ENCODE measurements at regions not wholly inside any gene's neighbourhood (a gene's known extent, or its start where the extent isn't known, plus 50 kb on each side); places are given as distances from the start of the nearest gene placed in this dataset.

DNA sequence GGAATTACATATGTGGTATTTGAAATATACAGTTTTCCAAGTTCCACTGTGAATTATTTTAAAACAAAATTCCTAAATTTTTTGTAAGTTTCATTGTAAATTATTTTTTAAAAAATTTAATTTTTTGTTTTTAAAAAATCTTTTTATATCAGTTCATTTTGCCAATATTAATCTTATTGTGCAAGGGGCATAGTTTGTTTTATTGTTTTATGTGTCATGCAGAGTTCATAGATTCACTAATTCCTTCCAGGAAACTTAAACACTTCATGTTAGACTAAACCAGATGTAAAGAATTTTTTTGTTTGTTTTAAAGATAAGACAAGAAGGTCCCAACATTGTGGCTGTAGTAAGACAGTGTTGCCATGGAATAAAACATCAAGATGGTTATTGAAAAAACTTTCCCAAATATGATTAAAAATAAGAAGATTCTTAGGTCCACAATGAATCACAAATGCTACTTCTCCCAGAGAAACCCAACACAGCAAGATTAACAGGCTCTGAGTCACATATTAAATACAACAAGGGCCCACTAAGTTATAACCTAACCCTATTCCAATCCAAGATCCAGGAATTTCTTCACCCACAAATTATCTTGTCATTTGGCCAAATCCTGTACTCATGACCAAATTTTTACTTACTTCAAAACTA lies 464.7 kb upstream of the IGFBP3 start:
- in situ Hi-C loops (cut with MboI) (no loop called here), intact Hi-C loops (cut with micrococcal nuclease; ENCODE audit: unreplicated experiment) (no loop called here)
- Histone ChIP-seq H3K4me3 (no peak overlapping the region), H3K79me2 (ENCODE audit: control insufficient read depth, insufficient read depth, low read length) (no peaks in the 10 kb centered on the region), H3K4me2 (ENCODE audit: control insufficient read depth, insufficient read depth) (no peak overlapping the region), H3K27ac (ENCODE audit: control insufficient read depth, insufficient read depth) (no peak overlapping the region), H3K27me3 (replicated peaks in 1 of 2; ENCODE audit: control insufficient read depth in 2 of 2, insufficient read depth in 2 of 2, low read length in 1 of 2) (no peaks in the 10 kb centered on the region), H3K9me3 (replicated peaks; ENCODE audit: control insufficient read depth, insufficient read depth, low read length) (no peaks in the 10 kb centered on the region), H3K36me3 (ENCODE audit: control insufficient read depth in 2 of 2, insufficient read depth in 2 of 2, low read length in 1 of 2) (no peaks in the 10 kb centered on the region), H3K4me1 (ENCODE audit: control insufficient read depth, insufficient read depth, low read length) (no peaks in the 10 kb centered on the region), H4K20me1 (ENCODE audit: control insufficient read depth, insufficient read depth) (no peaks in the 10 kb centered on the region), H2AFZ (ENCODE audit: control insufficient read depth, low read depth, low read length) (no peak overlapping the region), H3K9ac (ENCODE audit: control insufficient read depth, insufficient read depth, low read length) (no peak overlapping the region)
- no peak for DNase-seq (ENCODE audit: low read depth, low spot score)
- TF ChIP-seq, protein P1, sequence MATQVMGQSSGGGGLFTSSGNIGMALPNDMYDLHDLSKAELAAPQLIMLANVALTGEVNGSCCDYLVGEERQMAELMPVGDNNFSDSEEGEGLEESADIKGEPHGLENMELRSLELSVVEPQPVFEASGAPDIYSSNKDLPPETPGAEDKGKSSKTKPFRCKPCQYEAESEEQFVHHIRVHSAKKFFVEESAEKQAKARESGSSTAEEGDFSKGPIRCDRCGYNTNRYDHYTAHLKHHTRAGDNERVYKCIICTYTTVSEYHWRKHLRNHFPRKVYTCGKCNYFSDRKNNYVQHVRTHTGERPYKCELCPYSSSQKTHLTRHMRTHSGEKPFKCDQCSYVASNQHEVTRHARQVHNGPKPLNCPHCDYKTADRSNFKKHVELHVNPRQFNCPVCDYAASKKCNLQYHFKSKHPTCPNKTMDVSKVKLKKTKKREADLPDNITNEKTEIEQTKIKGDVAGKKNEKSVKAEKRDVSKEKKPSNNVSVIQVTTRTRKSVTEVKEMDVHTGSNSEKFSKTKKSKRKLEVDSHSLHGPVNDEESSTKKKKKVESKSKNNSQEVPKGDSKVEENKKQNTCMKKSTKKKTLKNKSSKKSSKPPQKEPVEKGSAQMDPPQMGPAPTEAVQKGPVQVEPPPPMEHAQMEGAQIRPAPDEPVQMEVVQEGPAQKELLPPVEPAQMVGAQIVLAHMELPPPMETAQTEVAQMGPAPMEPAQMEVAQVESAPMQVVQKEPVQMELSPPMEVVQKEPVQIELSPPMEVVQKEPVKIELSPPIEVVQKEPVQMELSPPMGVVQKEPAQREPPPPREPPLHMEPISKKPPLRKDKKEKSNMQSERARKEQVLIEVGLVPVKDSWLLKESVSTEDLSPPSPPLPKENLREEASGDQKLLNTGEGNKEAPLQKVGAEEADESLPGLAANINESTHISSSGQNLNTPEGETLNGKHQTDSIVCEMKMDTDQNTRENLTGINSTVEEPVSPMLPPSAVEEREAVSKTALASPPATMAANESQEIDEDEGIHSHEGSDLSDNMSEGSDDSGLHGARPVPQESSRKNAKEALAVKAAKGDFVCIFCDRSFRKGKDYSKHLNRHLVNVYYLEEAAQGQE (IDR thresholded peaks at IDR 0.05; ENCODE audit: low read depth, low read length), result no peak
- TF ChIP-seq SP1 (IDR thresholded peaks at IDR 0.05; ENCODE audit: low read depth, low read length) (no peak), IKZF1 (conservative IDR thresholded peaks at IDR 0.05) (no peak), NFXL1 (IDR thresholded peaks at IDR 0.05; ENCODE audit: borderline replicate concordance) (no peak), BCL11A (IDR thresholded peaks at IDR 0.05; ENCODE audit: low read depth, low read length) (no peak), YY1 (IDR thresholded peaks at IDR 0.05; ENCODE audit: low read depth, low read length) (no peak)
- TF ChIP-seq, protein P2, sequence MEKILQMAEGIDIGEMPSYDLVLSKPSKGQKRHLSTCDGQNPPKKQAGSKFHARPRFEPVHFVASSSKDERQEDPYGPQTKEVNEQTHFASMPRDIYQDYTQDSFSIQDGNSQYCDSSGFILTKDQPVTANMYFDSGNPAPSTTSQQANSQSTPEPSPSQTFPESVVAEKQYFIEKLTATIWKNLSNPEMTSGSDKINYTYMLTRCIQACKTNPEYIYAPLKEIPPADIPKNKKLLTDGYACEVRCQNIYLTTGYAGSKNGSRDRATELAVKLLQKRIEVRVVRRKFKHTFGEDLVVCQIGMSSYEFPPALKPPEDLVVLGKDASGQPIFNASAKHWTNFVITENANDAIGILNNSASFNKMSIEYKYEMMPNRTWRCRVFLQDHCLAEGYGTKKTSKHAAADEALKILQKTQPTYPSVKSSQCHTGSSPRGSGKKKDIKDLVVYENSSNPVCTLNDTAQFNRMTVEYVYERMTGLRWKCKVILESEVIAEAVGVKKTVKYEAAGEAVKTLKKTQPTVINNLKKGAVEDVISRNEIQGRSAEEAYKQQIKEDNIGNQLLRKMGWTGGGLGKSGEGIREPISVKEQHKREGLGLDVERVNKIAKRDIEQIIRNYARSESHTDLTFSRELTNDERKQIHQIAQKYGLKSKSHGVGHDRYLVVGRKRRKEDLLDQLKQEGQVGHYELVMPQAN (conservative IDR thresholded peaks at IDR 0.05), result no peak
- POLR2A ChIA-PET, result no interaction called here
- SMC1A ChIA-PET (ENCODE audit: uncharacterized antibody, unreplicated experiment), result no interaction called here
- CTCF ChIA-PET, result no interaction called here
- no peak for FAIRE-seq
- ATAC-seq, result no peak
- BruUV-seq (replicated peaks), result no TSS peak
- RAD21 ChIA-PET (ENCODE audit: unreplicated experiment), result no interaction called here
